Activated T-cell treated with anti-CD3 and anti-CD28 coated beads, Interleukin-2, amount 50 U/mL, for 4 hours (primary cell): ENCODE measurements at regions not wholly inside any gene's neighbourhood (a gene's known extent, or its start where the extent isn't known, plus 50 kb on each side); places are given as distances from the start of the nearest gene placed in this dataset.

ENCODE experiments used
- ATAC-seq, 2 donors: fragments of 200-7000 bp; cut with Tn5 transposase; one replicate each; pipeline ENCODE4 v1.10.0; 2021
- DNase-seq: peaks from one replicate; pipeline ENCODE4 v3.0.0-alpha.2; 2020
- H3K27me3 Mint-ChIP-seq: one replicate; pipeline ENCODE4 v1.8.0; 2021; ENCODE audit warnings: low read depth, mixed read lengths
- H3K36me3 Mint-ChIP-seq: one replicate; pipeline ENCODE4 v1.8.0; 2022; ENCODE audit warnings: mixed read lengths; ENCODE audit not compliant: insufficient read depth
- H3K4me1 Mint-ChIP-seq: one replicate; pipeline ENCODE4 v1.8.0; 2021; ENCODE audit warnings: low read depth, mixed read lengths
- H3K4me3 Mint-ChIP-seq: one replicate; pipeline ENCODE4 v1.8.0; 2021; ENCODE audit warnings: mild to moderate bottlenecking, moderate library complexity, mixed read lengths
- H3K9me3 Mint-ChIP-seq: one replicate; pipeline ENCODE4 v1.8.0; 2021; ENCODE audit warnings: mixed read lengths

- Mint-ChIP-seq H3K27me3 (no peaks in the 10 kb centered on the region), H3K9me3 (peaks cover 12% of the 10 kb centered on the region), H3K4me1 (no peaks in the 10 kb centered on the region), H3K36me3 (no peaks in the 10 kb centered on the region), H3K4me3 (no peak overlapping the region)
- DNase-seq (no peak), ATAC-seq (no peak)
These were observed 562.8 kb upstream of the IGFBP7 start for GRCh38 chr4:57672846-57673433.

GRCh38 chr4:57668621-57669020 lies 558.4 kb upstream of the IGFBP7 start:
- no peaks in the 10 kb centered on the region for H3K36me3 Mint-ChIP-seq
- H3K4me1 Mint-ChIP-seq: no peaks in the 10 kb centered on the region
- H3K27me3 Mint-ChIP-seq: no peaks in the 10 kb centered on the region
- ATAC-seq (no peak), DNase-seq (no peak)
- H3K4me3 Mint-ChIP-seq: no peak overlapping the region
- H3K9me3 Mint-ChIP-seq: peaks cover 10% of the 10 kb centered on the region

- DNase-seq: no peak
- H3K9me3 Mint-ChIP-seq: peaks cover 13% of the 10 kb centered on the region
- H3K4me1 Mint-ChIP-seq: no peaks in the 10 kb centered on the region
- no peaks in the 10 kb centered on the region for H3K36me3 Mint-ChIP-seq
- no peaks in the 10 kb centered on the region for H3K27me3 Mint-ChIP-seq
- ATAC-seq: no peak
- H3K4me3 Mint-ChIP-seq: no peak overlapping the region
These were observed 555.6 kb upstream of the IGFBP7 start for GRCh38 chr4:57665806-57666205.

- Mint-ChIP-seq H3K36me3 (no peaks in the 10 kb centered on the region), H3K27me3 (no peaks in the 10 kb centered on the region), H3K9me3 (peaks cover 9% of the 10 kb centered on the region), H3K4me3 (no peak overlapping the region), H3K4me1 (no peaks in the 10 kb centered on the region)
- no peak for ATAC-seq
- no peak for DNase-seq
These were observed 551.4 kb upstream of the IGFBP7 start for GRCh38 chr4:57661517-57662090.

- peaks cover 14% of the 10 kb centered on the region for H3K9me3 Mint-ChIP-seq
- no peaks in the 10 kb centered on the region for H3K4me1 Mint-ChIP-seq
- DNase-seq (no peak), ATAC-seq (no peak)
- no peaks in the 10 kb centered on the region for H3K27me3 Mint-ChIP-seq
- no peaks in the 10 kb centered on the region for H3K36me3 Mint-ChIP-seq
- no peak overlapping the region for H3K4me3 Mint-ChIP-seq
These were observed 548.5 kb upstream of the IGFBP7 start for GRCh38 chr4:57658673-57659072.

- no peaks in the 10 kb centered on the region for H3K4me1 Mint-ChIP-seq
- no peak overlapping the region for H3K4me3 Mint-ChIP-seq
- no peaks in the 10 kb centered on the region for H3K36me3 Mint-ChIP-seq
- peaks cover 14% of the 10 kb centered on the region for H3K9me3 Mint-ChIP-seq
- ATAC-seq (no peak), DNase-seq (no peak)
- H3K27me3 Mint-ChIP-seq: no peaks in the 10 kb centered on the region
These were observed 548.0 kb upstream of the IGFBP7 start for GRCh38 chr4:57658188-57658587.

- H3K4me3 Mint-ChIP-seq: no peak overlapping the region
- ATAC-seq: no peak
These were observed 545.2 kb upstream of the IGFBP7 start for GRCh38 chr4:57655342-57655741.

GRCh38 chr4:57652779-57653178 lies 542.6 kb upstream of the IGFBP7 start:
- H3K9me3 Mint-ChIP-seq: peaks cover 8% of the 10 kb centered on the region
- H3K36me3 Mint-ChIP-seq: no peaks in the 10 kb centered on the region
- no peak for DNase-seq
- H3K27me3 Mint-ChIP-seq: no peaks in the 10 kb centered on the region
- no peaks in the 10 kb centered on the region for H3K4me1 Mint-ChIP-seq
- no peak overlapping the region for H3K4me3 Mint-ChIP-seq
- no peak for ATAC-seq

More at GRCh38 chr4:57655342-57655741, 545.2 kb upstream of the IGFBP7 start:
- Mint-ChIP-seq H3K9me3 (peaks cover 8% of the 10 kb centered on the region), H3K27me3 (no peaks in the 10 kb centered on the region), H3K4me1 (no peaks in the 10 kb centered on the region), H3K36me3 (no peaks in the 10 kb centered on the region)
- DNase-seq: no peak

- no peaks in the 10 kb centered on the region for H3K36me3 Mint-ChIP-seq
- no peaks in the 10 kb centered on the region for H3K27me3 Mint-ChIP-seq
- ATAC-seq: no peak
- no peak overlapping the region for H3K4me3 Mint-ChIP-seq
- no peaks in the 10 kb centered on the region for H3K9me3 Mint-ChIP-seq
- DNase-seq: no peak
- no peaks in the 10 kb centered on the region for H3K4me1 Mint-ChIP-seq
These were observed 530.4 kb upstream of the IGFBP7 start for GRCh38 chr4:57640391-57641100.

- Mint-ChIP-seq H3K27me3 (no peaks in the 10 kb centered on the region), H3K9me3 (no peaks in the 10 kb centered on the region), H3K4me3 (no peak overlapping the region), H3K4me1 (no peaks in the 10 kb centered on the region), H3K36me3 (no peaks in the 10 kb centered on the region)
- DNase-seq (no peak), ATAC-seq (no peak)
These were observed 529.6 kb upstream of the IGFBP7 start for GRCh38 chr4:57639561-57640382.

GRCh38 chr4:57635910-57636309 lies 525.7 kb upstream of the IGFBP7 start:
- Mint-ChIP-seq H3K9me3 (peaks cover 3% of the 10 kb centered on the region), H3K4me3 (no peak overlapping the region), H3K4me1 (no peaks in the 10 kb centered on the region), H3K36me3 (no peaks in the 10 kb centered on the region), H3K27me3 (no peaks in the 10 kb centered on the region)
- DNase-seq (no peak), ATAC-seq (no peak)

- ATAC-seq (no peak), DNase-seq (no peak)
- peaks cover 3% of the 10 kb centered on the region for H3K9me3 Mint-ChIP-seq
- no peaks in the 10 kb centered on the region for H3K36me3 Mint-ChIP-seq
- no peaks in the 10 kb centered on the region for H3K27me3 Mint-ChIP-seq
- H3K4me1 Mint-ChIP-seq: no peaks in the 10 kb centered on the region
- H3K4me3 Mint-ChIP-seq: no peak overlapping the region
These were observed 523.2 kb upstream of the IGFBP7 start for GRCh38 chr4:57633212-57633859.

- no peaks in the 10 kb centered on the region for H3K27me3 Mint-ChIP-seq
- H3K4me3 Mint-ChIP-seq: no peak overlapping the region
- H3K4me1 Mint-ChIP-seq: no peaks in the 10 kb centered on the region
- no peak for DNase-seq
- H3K36me3 Mint-ChIP-seq: no peaks in the 10 kb centered on the region
- H3K9me3 Mint-ChIP-seq: peaks cover 3% of the 10 kb centered on the region
- no peak for ATAC-seq
These were observed 522.4 kb upstream of the IGFBP7 start for GRCh38 chr4:57632564-57632963.

- Mint-ChIP-seq H3K9me3 (peaks cover 3% of the 10 kb centered on the region), H3K4me3 (no peak overlapping the region), H3K36me3 (no peaks in the 10 kb centered on the region), H3K4me1 (no peaks in the 10 kb centered on the region), H3K27me3 (no peaks in the 10 kb centered on the region)
- ATAC-seq: no peak
- no peak for DNase-seq
These were observed 521.0 kb upstream of the IGFBP7 start for GRCh38 chr4:57631147-57631546.
